ES-I3 (cell line): ENCODE measurements at regions not wholly inside any gene's neighbourhood (a gene's known extent, or its start where the extent isn't known, plus 50 kb on each side); places are given as distances from the start of the nearest gene placed in this dataset.

Experiments used
- H3K36me3 ChIP-seq: 2 replicates; pipeline ENCODE4 v1.6.1; 2013; ENCODE audit warnings: mild to moderate bottlenecking, low read length, control low read depth, moderate library complexity; ENCODE audit not compliant: insufficient read depth
- H3K4me1 ChIP-seq: 2 replicates; pipeline ENCODE4 v1.6.1; 2013; ENCODE audit warnings: mild to moderate bottlenecking, control low read depth, low read length; ENCODE audit not compliant: insufficient read depth
- H3K9ac ChIP-seq: 2 replicates; pipeline ENCODE4 v1.6.1; 2013; ENCODE audit warnings: low read depth, mild to moderate bottlenecking, low read length, moderate library complexity
- H3K9me3 ChIP-seq: 2 replicates; pipeline ENCODE4 v1.6.1; 2013; ENCODE audit warnings: mild to moderate bottlenecking, low read length, moderate library complexity; ENCODE audit not compliant: control insufficient read depth, insufficient read depth

GRCh38 chr10:83592337-83592935, 546.9 kb upstream of the GHITM start:
- Histone ChIP-seq H3K36me3 (no peaks in the 10 kb centered on the region), H3K9me3 (peaks cover 6% of the 10 kb centered on the region; the same call in 1 of the 2 replicates), H3K9ac (no peak overlapping the region), H3K4me1 (no peaks in the 10 kb centered on the region)

DNA sequence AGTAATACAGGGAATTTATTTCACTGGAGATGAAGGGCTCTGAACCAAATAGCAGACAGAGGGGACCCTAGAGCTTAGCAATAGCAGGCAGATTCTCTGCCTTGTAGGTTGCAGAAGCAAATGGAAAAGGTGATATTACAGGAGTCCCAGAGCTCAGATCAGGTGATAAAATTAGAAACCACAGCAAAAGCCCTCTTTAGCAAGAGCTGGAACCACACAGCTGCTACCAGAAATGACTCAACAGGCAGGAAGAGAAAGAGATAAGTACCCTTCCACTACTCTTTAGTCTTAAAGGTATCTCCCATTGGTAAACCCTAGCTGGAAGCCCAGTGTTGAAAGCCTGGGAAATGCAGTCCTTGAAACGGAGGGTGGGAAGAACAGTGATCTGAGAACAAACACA, 535.6 kb upstream of the GHITM start:
- Histone ChIP-seq H3K4me1 (0 out of 2 replicates have a peak, but pooled peaks cover 4% of the 10 kb centered on the region), H3K36me3 (no peaks in the 10 kb centered on the region), H3K9ac (no peak overlapping the region), H3K9me3 (no peaks in the 10 kb centered on the region)

DNA sequence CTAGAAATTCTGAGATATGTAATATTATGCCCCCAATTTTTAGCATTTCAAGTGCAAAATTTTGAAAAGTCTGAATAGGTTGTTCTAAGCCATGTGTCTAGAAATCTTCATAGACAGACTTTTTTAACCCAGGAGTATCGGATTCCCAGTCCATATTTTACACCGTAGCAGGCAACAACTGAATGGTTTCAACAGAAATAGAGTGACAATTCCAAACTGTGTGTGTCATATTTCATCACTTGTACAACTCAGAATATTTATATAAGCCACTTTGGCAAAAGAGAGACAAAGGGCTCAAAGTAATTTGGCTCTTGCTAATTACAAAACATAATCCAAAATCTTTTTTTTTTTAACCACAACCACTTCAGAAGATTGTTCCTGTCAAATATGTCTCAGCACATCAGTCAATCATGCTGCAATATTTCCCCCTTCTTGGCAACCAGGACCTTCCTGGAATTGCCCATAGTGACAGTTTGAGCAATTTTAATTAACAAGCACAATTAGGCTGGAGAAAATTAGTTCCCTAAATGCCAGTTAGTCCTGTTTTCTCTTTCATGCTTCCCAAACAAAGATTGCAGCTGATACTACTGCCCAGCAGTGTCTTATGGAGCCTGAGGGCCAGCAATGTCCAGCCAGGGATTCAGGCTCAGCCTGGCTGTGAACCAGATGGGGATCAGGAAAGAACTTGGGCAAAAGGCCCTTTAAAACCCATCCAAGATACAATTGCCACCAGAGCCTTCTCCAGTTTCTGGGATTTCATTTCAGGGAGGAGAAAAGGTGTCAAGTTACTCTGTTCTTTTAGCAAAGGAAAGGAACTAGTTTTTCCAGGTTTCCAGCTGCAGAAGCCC, 533.3 kb upstream of the GHITM start:
- Histone ChIP-seq H3K4me1 (0 out of 2 replicates have a peak, but pooled peaks cover 4% of the 10 kb centered on the region), H3K36me3 (no peaks in the 10 kb centered on the region), H3K9me3 (no peaks in the 10 kb centered on the region), H3K9ac (no peak overlapping the region)

- no peaks in the 10 kb centered on the region for H3K36me3 ChIP-seq
- H3K9me3 ChIP-seq: no peaks in the 10 kb centered on the region
- no peak overlapping the region for H3K9ac ChIP-seq
- H3K4me1 ChIP-seq: 0 out of 2 replicates have a peak, but pooled peaks cover 4% of the 10 kb centered on the region
Measured at GRCh38 chr10:83607959-83608745, 531.2 kb upstream of the GHITM start.

- Histone ChIP-seq H3K9me3 (no peaks in the 10 kb centered on the region), H3K4me1 (no peaks in the 10 kb centered on the region), H3K36me3 (no peaks in the 10 kb centered on the region), H3K9ac (no peak overlapping the region)
Measured at GRCh38 chr10:83612050-83612449, 527.3 kb upstream of the GHITM start.

DNA sequence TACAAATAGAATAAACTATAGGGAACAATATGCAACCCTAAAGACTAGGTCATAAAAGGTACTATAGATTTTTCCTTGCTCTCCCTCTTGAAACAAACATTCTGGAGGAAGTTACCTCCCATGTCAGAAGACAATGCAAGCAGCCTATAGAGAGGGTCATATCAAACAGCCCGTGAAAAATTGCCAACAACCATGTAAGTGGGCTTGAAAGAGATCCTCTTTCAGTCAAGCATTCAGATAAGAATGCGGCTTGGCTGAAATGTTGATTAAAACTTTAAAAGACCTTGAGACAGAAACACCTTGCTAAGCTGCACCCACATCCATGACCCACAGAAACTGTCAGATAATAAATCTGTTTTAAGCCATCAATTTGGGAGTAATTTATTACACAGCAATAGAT, 526.6 kb upstream of the GHITM start:
- no peaks in the 10 kb centered on the region for H3K9me3 ChIP-seq
- H3K9ac ChIP-seq: no peak overlapping the region
- no peaks in the 10 kb centered on the region for H3K4me1 ChIP-seq
- H3K36me3 ChIP-seq: no peaks in the 10 kb centered on the region

DNA sequence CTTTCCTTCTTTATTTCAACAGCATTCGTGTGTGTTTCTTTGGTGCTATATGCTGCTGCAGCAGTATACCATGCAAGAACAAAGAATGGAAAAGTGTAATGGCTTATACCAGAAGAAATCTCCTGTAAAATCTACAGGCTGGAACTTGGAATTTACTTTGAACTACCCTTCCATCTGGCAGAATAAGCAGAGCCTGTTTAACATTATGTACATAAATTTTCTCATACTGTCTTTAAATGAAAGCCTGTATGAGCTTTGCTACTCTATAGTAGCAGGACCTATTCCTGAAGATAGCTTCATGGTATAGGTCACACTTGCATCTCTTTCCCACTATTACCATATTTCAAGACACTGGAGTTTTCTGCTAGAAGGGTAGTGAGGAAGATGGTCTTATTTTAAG, 522.1 kb upstream of the GHITM start:
- Histone ChIP-seq H3K36me3 (no peaks in the 10 kb centered on the region), H3K9ac (no peak overlapping the region), H3K9me3 (no peaks in the 10 kb centered on the region), H3K4me1 (no peaks in the 10 kb centered on the region)

DNA sequence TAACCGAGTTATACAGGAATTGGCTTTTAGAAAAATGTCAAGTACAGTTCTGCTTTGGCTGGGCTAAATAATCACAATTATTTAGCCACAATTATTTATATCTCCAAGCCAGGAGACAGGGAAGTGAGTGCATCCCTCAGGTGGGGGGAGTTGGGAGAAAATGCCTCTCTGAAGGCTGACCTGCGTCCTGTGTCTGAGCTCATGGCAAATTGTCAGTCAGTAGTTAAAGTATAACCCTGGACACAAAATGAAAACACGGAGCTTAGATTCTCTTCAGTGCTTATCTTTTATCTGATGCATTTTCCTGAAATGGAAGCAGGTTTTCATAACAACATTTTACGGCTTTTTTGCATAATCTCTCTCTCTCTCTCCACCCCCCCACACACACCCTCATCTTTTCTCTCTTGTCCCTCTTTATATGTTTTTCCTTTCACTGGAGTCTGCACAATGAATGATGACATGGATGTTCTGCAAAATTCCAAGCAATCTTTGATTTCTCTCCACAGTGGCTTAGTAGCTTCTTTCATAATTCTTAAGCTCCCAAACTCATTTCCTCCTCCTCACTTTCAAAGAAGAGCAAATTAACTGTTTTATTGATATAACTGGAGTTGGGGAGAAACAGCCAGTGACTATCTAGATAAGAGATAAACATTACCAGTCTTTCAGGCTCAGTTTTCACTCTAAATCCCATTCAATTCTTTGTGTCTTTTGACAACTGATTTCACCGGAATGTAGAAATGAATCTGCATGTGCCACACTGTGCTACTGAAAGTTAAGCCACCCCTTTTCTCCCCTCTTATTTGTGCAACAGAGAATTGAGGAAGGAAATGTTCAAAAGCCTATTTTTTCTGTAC, 521.4 kb upstream of the GHITM start:
- Histone ChIP-seq H3K9ac (no peak overlapping the region), H3K9me3 (no peaks in the 10 kb centered on the region), H3K36me3 (no peaks in the 10 kb centered on the region), H3K4me1 (no peaks in the 10 kb centered on the region)

DNA sequence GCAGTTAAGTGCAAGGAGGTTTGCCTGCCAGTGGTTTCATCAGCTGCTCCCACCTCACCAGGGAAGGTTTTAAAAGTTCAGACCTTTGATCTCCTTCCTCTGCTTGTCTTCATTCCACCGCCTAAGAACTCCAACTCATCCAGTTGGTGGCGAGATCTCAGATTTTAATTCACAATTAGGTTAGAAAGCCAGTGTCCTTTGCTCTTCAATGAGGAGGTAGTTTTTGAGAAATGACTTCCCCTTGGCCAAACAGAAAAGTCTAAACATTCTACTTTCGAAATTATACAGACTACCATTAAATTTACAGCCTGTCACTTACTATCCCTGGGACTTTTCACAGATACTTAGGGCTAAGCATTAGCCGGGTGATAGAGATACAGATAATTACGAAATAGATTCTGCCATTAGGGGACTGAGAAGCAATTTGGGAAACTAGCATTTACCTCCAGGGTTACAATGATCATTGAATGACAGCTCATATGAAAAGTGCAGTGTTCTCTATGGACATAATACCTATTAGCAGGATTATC, 513.4 kb upstream of the GHITM start:
- Histone ChIP-seq H3K9me3 (no peaks in the 10 kb centered on the region), H3K9ac (no peak overlapping the region), H3K4me1 (no peaks in the 10 kb centered on the region), H3K36me3 (no peaks in the 10 kb centered on the region)

- Histone ChIP-seq H3K9me3 (no peaks in the 10 kb centered on the region), H3K4me1 (no peaks in the 10 kb centered on the region), H3K9ac (no peak overlapping the region), H3K36me3 (no peaks in the 10 kb centered on the region)
Measured at GRCh38 chr10:83632701-83633100, 506.6 kb upstream of the GHITM start.

GRCh38 chr10:83633547-83633946, 505.8 kb upstream of the GHITM start:
- no peaks in the 10 kb centered on the region for H3K4me1 ChIP-seq
- no peak overlapping the region for H3K9ac ChIP-seq
- H3K36me3 ChIP-seq: no peaks in the 10 kb centered on the region

GRCh38 chr10:83636826-83637225, 502.5 kb upstream of the GHITM start:
- H3K9me3 ChIP-seq: no peaks in the 10 kb centered on the region

More at GRCh38 chr10:83633547-83633946, 505.8 kb upstream of the GHITM start:
- H3K9me3 ChIP-seq: no peaks in the 10 kb centered on the region

DNA sequence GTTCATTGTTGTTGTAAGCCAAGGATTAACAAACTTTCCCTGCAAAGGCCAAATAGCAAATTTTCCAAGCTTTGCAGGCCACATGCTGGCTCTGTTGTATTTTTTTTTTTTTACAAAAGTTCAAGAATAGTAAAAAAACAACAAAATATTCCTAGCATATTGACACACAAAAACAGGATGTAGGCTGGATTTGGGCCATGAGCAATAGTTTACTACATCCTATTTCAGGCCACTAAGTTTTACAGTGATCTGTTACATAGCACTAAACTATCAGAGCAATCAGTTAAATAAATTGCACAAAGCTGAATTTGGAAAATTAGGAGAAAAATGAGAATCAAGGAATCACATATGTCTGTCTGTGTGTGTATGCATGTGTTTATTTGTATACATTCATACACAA, 491.8 kb upstream of the GHITM start:
- Histone ChIP-seq H3K36me3 (no peaks in the 10 kb centered on the region), H3K4me1 (no peaks in the 10 kb centered on the region), H3K9ac (no peak overlapping the region), H3K9me3 (no peaks in the 10 kb centered on the region)

More at GRCh38 chr10:83636826-83637225, 502.5 kb upstream of the GHITM start:
- H3K9ac ChIP-seq: no peak overlapping the region
- no peaks in the 10 kb centered on the region for H3K36me3 ChIP-seq
- H3K4me1 ChIP-seq: no peaks in the 10 kb centered on the region

GRCh38 chr10:83648201-83648600, 491.1 kb upstream of the GHITM start:
- Histone ChIP-seq H3K4me1 (no peaks in the 10 kb centered on the region), H3K9ac (no peak overlapping the region), H3K9me3 (no peaks in the 10 kb centered on the region), H3K36me3 (no peaks in the 10 kb centered on the region)
